ENCODE measurements at regions not wholly inside any gene's neighbourhood (a gene's known extent, or its start where the extent isn't known, plus 50 kb on each side); places are given as distances from the start of the nearest gene placed in this dataset.
"Not testable (repeated sequence)": the region's sequence is repeated elsewhere in the genome, so short reads cannot be mapped to it uniquely, and the experiment has no call there.

DNA sequence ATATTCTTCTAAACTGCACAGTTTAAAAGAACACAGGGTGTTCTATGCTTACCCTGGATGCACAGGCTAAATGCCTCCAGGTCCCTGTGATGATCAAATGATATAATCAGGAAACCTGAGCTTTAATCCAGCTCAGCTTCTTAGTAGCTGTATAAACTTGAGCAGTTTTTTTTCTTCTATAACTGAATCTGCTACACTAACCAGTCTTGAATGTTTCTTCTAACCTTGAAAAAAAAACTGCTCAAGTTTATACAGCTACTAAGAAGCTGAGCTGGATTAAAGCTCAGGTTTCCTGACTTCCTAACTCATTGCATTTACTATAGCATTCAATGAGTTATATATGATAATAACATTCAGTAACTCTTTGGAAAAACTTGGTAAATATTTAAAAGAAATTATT, 358.2 kb downstream of the CD109 start:
- Mint-ChIP-seq H3K4me3 (no peak overlapping the region), H3K27ac (no peak overlapping the region), H3K36me3 (no peaks in the 10 kb centered on the region), H3K9me3 (ENCODE audit: low read depth) (no peaks in the 10 kb centered on the region), H3K4me1 (no peaks in the 10 kb centered on the region), H3K27me3 (no peaks in the 10 kb centered on the region)
- ATAC-seq (no peak), DNase-seq (no peak)
- CTCF ChIA-PET, result no interaction called here

DNA sequence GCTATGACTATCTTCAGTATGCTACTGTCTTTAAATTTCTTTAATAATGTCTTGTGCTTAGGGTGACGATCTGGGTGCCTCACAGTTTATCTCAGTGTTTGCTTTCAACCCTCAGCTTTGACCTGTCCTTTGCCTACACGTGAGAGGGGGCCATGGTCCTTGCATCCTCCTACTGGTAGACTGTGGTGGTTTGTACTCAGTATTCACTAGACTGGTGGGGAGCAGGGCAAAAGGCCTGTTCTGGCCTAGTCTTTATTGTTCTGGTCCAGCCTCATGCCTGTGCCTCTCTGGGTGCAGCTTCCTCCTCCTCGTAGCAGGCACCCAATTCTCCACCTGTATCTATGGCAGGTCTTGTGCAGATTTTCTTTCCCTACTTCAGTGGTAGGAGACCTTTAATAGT, 354.9 kb downstream of the CD109 start:
- no peak overlapping the region for H3K4me3 Mint-ChIP-seq
- H3K27ac Mint-ChIP-seq, result no peak overlapping the region
- no peak for ATAC-seq
- no peaks in the 10 kb centered on the region for H3K36me3 Mint-ChIP-seq
- H3K4me1 Mint-ChIP-seq, result no peaks in the 10 kb centered on the region
- DNase-seq, result no peak
- H3K9me3 Mint-ChIP-seq (ENCODE audit: low read depth), result no peaks in the 10 kb centered on the region
- no peaks in the 10 kb centered on the region for H3K27me3 Mint-ChIP-seq
- CTCF ChIA-PET, result no interaction called here

DNA sequence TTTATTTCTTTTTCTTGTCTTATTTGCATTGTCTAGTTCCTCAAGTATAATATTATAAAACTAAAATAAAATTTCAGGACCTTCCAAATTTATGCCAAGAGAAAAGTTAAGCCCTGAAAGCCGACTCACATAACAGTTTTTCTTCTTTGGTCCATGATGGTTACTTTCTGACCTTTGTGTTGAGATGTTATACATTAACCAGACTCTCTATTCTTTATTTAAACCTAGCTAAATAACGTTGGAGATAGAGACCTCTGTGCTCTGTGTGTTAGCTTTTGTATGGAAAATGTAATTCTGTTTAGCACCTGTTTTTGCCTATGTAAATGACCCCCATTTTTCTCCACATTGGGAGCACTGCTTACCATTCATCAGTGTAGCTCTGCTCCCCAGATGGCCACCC, 352.4 kb downstream of the CD109 start:
- H3K36me3 Mint-ChIP-seq, result no peaks in the 10 kb centered on the region
- DNase-seq, result no peak
- no peaks in the 10 kb centered on the region for H3K27me3 Mint-ChIP-seq
- H3K27ac Mint-ChIP-seq, result no peak overlapping the region
- H3K4me1 Mint-ChIP-seq, result no peaks in the 10 kb centered on the region
- H3K4me3 Mint-ChIP-seq, result no peak overlapping the region
- CTCF ChIA-PET, result no interaction called here
- no peak for ATAC-seq
- H3K9me3 Mint-ChIP-seq (ENCODE audit: low read depth), result no peaks in the 10 kb centered on the region

DNA sequence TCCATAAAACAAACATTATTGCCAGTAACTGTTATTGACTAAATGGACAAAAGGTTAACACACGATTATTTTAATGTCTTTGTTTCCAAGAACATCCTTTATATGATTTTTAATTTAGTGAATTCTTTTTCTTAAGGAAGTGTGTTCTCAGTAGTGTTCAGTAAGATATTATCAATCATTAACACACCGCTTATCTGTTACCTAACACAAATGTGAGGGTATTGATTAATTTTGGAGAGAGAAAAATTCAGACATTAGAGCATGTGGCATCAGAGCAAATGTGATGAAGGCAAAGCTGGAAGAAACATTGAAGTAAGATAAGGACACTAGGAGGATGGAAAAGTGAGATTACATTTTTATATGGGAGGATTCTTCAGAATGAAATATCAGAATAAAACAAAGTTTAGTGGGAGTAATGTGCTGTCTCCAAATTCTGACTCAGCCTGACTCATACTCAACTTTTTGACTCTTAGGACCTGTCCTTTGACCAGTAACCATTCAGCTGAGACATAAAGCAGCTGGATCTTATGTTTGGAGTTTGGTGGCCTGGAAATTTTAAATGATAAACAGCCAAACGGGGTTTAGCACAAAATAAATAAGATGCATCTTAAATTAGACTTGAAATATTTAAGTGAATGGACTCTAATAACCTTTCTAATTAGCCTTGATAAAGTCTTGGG, 348.6 kb downstream of the CD109 start:
- H3K36me3 Mint-ChIP-seq, result no peaks in the 10 kb centered on the region
- DNase-seq, result no peak
- no peak overlapping the region for H3K27ac Mint-ChIP-seq
- CTCF ChIA-PET, result no interaction called here
- H3K4me1 Mint-ChIP-seq, result no peaks in the 10 kb centered on the region
- no peaks in the 10 kb centered on the region for H3K9me3 Mint-ChIP-seq (ENCODE audit: low read depth)
- ATAC-seq, result no peak
- no peaks in the 10 kb centered on the region for H3K27me3 Mint-ChIP-seq
- no peak overlapping the region for H3K4me3 Mint-ChIP-seq

DNA sequence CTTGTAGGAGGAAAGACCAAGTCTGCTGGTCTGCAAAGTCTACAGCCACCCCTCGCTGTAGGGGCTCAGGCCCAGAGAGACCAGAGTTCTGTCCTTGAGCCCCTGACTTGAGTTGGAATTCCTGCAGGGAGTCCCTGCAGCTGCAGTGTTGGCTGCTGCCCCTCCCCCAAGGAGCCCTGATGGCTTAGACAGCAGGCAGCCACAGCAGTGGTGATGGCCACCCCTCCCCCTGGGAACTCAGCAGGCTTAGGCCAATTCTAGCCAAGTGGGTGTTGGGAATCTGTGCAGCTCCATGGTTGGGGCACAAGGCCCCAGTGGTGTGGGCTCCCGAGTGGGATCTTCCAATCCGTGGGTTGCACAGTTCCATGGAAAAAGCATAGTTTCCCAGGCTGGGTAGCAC, 345.4 kb downstream of the CD109 start:
- CTCF ChIA-PET, result interaction anchor here (0.5 kb wide), 1 partner anchor 8 kb away, joined by 3 read pairs; no protein-coding TSS in a partner anchor
- Mint-ChIP-seq H3K4me1 (no peaks in the 10 kb centered on the region), H3K9me3 (ENCODE audit: low read depth) (no peaks in the 10 kb centered on the region), H3K4me3 (no peak overlapping the region), H3K27me3 (no peaks in the 10 kb centered on the region), H3K36me3 (no peaks in the 10 kb centered on the region), H3K27ac (no peak overlapping the region)
- DNase-seq (no peak), ATAC-seq (no peak)

DNA sequence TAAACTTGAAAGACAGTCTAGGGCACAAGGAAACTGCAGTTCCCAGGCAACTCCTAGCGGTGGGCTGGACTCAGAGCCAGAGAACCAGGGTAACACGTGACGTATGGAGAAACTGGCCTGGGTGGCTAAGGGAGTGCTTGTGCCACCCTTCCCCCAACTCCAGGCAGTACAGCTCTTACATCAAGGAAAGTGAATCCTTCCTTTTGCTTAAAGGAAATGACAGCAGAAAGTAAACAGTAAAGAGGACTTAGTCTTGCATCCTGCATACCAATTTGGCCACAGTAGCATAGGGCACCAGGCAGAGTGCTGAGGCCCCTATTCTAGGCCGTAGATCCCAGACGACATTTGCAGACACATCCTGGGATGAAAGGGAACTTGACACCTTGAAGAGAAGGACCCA, 322.8 kb downstream of the CD109 start:
- Mint-ChIP-seq H3K9me3 (ENCODE audit: low read depth) (no peaks in the 10 kb centered on the region), H3K27me3 (no peaks in the 10 kb centered on the region), H3K27ac (no peak overlapping the region), H3K36me3 (no peaks in the 10 kb centered on the region), H3K4me3 (no peak overlapping the region), H3K4me1 (no peaks in the 10 kb centered on the region)
- DNase-seq (no peak), ATAC-seq (no peak)
- CTCF ChIA-PET, result no interaction called here

DNA sequence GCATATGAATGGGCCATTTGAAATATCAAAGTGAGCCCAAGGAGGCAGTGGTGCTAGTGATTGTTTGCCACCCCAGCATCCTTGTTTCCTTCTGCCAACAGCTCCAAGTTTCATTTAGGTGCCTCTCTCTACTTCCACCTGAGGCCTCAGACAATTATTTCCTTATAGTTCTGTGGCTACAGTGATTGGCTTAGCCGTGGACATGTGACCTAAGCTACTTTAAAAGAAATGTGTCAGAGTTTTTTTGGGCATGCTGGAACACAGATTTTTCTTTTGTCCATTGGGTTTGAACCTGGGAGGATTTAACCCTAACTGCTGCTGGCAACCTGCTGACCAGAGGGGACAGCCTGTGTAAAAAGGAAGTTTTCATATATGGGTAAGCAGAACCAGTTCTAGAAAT, 319.4 kb downstream of the CD109 start:
- ATAC-seq (no peak), DNase-seq (no peak)
- no peaks in the 10 kb centered on the region for H3K9me3 Mint-ChIP-seq (ENCODE audit: low read depth)
- H3K27me3 Mint-ChIP-seq, result no peaks in the 10 kb centered on the region
- no peaks in the 10 kb centered on the region for H3K36me3 Mint-ChIP-seq
- no peaks in the 10 kb centered on the region for H3K4me1 Mint-ChIP-seq
- no peak overlapping the region for H3K4me3 Mint-ChIP-seq
- CTCF ChIA-PET, result no interaction called here
- H3K27ac Mint-ChIP-seq, result no peak overlapping the region

DNA sequence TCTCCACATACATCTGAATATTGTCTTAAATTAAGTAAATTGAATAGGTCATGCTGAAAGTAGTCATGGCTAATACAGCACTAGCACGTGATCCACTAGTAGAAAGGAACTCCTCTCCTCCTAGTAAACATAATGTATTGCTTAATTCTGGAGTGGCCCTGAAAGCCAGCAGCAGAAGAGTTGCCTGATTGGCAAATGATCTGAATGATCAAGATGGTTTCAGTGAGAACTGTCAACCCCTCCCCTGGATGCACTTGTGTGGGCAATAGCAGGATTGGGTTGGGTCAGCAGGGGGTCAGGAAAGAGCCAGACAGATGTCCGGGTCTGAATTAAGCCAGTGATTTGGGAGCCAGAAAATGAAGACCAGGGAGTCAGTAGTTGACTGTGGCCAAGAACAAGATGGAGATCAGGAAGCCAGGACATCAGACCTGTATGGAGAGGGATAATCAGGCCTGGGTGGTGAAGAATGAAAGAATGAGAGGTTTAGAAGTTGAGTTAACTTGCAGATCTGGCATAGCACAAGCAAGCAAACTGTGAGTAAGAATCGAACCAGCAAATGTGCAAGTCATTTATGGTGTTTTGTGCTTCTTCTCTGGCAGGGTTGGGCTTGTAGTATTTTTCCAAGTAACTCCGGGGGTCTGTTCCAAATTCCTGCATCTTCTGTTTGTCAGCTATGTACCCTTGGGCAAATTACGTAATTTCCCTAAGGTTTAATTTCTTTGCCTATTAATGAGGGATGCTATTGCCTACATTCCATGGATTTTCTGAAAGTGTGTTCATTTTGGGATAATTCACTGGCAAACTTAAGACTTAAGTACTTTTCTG, 304.9 kb downstream of the CD109 start:
- CTCF ChIA-PET, result no interaction called here
- no peaks in the 10 kb centered on the region for H3K27me3 Mint-ChIP-seq
- no peaks in the 10 kb centered on the region for H3K4me1 Mint-ChIP-seq
- DNase-seq, result no peak
- no peak overlapping the region for H3K27ac Mint-ChIP-seq
- H3K4me3 Mint-ChIP-seq, result no peak overlapping the region
- ATAC-seq, result no peak
- no peaks in the 10 kb centered on the region for H3K36me3 Mint-ChIP-seq
- H3K9me3 Mint-ChIP-seq (ENCODE audit: low read depth), result peaks cover 2% of the 10 kb centered on the region

DNA sequence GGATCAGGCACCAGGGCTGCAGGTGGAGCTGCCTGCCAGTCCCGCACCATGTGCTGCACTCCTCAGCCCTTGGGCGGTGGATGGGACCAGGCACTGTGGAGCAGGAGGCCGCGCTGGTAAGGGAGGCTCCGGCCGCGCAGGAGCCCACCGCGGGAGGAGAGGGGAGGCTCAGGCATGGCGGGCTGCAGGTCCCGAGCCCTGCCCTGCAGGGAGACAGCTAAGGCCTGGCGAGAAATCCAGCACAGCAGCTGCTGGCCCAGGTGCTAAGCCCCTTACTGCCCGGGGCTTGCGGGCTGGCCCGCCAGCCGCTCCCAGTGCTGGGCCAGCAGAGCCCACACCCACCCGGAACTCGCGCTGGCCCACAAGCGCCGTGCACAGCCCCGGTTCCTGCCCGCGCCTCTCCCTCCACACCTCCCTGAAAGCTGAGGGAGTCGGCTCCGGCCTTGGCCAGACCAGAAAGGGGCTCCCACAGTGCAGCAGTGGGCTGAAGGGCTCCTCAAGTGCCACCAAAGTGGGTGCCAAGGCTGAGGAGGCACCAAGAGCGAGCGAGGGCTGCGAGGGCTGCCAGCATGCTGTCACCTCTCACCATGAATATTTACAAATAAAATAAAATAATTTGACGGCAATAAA, 294.7 kb downstream of the CD109 start:
- ATAC-seq; H3K36me3 Mint-ChIP-seq; CTCF ChIA-PET; H3K27ac Mint-ChIP-seq; H3K4me1 Mint-ChIP-seq; DNase-seq; H3K9me3 Mint-ChIP-seq (ENCODE audit: low read depth); H3K27me3 Mint-ChIP-seq; H3K4me3 Mint-ChIP-seq: not testable (repeated sequence)

DNA sequence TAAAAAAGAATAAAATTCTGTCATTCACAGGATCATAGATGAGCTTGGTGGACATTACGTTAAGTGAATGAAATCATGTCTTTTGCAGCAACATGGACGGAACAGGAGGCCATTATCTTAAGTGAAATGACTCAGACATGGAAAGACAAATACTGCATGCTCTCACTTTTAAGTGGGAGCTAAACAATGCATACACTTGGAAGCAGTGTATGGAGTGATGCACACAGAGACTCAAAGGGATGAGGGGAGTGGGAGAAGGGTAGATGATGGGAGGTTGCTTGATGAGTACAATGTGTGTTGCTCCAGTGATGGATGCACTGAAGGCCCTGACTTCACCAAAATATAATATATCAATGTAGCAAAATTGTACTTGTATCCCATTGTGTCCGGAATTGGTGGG, 293.4 kb downstream of the CD109 start:
- H3K27me3 Mint-ChIP-seq, result no peaks in the 10 kb centered on the region

DNA sequence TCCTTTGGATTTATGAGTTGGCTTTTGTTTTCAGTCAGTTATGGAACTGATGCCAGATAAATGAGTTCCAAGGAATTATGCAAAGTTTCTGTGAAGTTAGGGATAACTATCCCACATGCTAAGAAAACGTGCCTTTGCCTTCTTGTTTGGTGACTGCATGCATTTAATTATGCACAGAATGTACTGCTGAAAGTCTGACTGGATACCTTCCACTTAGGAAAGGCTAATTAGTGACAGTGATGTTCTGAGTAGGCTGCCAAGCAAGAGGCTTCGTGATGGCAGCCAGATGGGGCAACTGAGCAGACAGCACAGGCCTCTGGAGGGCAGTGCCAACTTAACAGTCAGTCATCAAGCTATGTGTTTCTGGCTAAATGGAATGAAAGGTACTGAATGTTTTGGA, 289.9 kb downstream of the CD109 start:
- ATAC-seq, result no peak
- Mint-ChIP-seq H3K27me3 (no peaks in the 10 kb centered on the region), H3K9me3 (ENCODE audit: low read depth) (no peaks in the 10 kb centered on the region), H3K4me1 (no peaks in the 10 kb centered on the region), H3K27ac (no peak overlapping the region), H3K4me3 (no peak overlapping the region), H3K36me3 (no peaks in the 10 kb centered on the region)
- CTCF ChIA-PET, result no interaction called here
- DNase-seq, result no peak

More for the DNA sequence above, 293.4 kb downstream of the CD109 start:
- H3K4me3 Mint-ChIP-seq, result no peak overlapping the region
- ATAC-seq (no peak), DNase-seq (no peak)
- H3K27ac Mint-ChIP-seq, result no peak overlapping the region
- no peaks in the 10 kb centered on the region for H3K9me3 Mint-ChIP-seq (ENCODE audit: low read depth)
- H3K36me3 Mint-ChIP-seq, result no peaks in the 10 kb centered on the region
- no peaks in the 10 kb centered on the region for H3K4me1 Mint-ChIP-seq
- CTCF ChIA-PET, result no interaction called here

DNA sequence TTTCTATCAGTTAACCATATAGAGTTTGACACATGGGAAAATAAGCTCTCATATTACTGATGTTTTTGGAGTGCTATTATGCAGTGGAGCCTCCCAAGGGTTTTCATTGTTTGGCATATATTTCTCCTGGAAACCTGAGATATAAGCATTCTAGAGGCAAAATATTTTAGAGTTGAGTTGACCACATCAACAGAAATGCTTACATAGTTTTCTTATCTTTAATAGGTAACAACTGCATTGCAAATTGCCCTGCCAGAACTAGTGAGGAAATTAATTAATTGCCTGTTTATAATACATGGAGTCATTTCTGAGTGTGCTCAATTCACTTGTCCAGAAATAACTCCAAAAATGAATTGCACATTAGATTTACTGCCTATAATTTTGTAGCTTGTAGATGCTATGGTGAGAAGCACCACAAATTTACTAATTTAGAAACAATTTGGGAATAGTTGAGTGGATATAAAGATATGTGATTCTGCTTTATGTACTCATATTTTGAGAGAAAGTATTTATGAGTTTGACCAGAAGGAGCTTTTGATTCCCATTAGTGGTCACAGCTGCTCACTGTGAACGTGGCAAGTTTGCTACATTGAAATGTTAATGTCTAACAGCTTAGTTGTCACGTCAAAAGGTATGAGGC, 288.7 kb downstream of the CD109 start:
- H3K4me1 Mint-ChIP-seq, result no peaks in the 10 kb centered on the region
- H3K9me3 Mint-ChIP-seq (ENCODE audit: low read depth), result no peaks in the 10 kb centered on the region
- ATAC-seq (no peak), DNase-seq (no peak)
- CTCF ChIA-PET, result no interaction called here
- no peak overlapping the region for H3K27ac Mint-ChIP-seq
- no peaks in the 10 kb centered on the region for H3K27me3 Mint-ChIP-seq
- H3K4me3 Mint-ChIP-seq, result no peak overlapping the region
- H3K36me3 Mint-ChIP-seq, result no peaks in the 10 kb centered on the region

DNA sequence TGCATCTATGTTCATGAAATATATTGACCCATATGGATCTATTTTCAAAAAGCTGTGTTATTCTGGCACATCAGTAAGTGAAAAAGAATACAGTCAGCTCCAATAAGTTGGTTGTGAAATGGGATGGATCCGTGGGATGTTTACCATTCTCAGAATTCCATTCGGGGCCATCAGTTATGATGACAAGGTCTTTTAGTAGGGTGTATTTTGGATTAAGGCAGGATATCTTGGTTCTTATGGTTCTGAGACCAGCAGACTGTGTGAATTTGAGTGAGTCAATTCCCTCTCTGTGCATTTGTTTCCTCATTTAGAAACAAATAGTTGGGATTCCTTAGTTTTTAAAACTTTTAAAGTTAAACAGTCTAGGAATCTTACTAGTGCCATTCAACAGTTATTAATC, 287.4 kb downstream of the CD109 start:
- Mint-ChIP-seq H3K27me3 (no peaks in the 10 kb centered on the region), H3K36me3 (no peaks in the 10 kb centered on the region), H3K9me3 (ENCODE audit: low read depth) (no peaks in the 10 kb centered on the region), H3K27ac (no peak overlapping the region), H3K4me1 (no peaks in the 10 kb centered on the region), H3K4me3 (no peak overlapping the region)
- CTCF ChIA-PET, result no interaction called here
- DNase-seq (no peak), ATAC-seq (no peak)

DNA sequence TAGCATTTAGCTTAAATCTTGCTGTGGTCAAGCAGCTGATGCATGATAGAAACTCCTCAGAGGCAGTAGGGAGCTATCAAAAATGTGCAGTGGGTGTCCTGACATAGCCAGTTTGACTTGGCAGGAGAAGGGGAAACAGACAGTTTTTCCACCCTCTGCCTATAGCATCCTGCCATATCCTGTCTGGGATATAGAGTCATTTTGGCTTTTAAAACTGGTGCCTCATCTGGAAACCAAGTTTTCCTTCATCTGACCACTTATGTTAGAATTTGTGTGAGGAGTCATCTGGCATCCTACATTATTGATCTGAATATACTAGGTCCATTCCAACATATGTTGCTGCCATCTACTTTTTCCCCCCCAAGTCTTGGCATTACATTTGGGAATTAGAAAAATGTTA, 284.1 kb downstream of the CD109 start:
- Mint-ChIP-seq H3K27ac (no peak overlapping the region), H3K27me3 (no peaks in the 10 kb centered on the region), H3K4me1 (no peaks in the 10 kb centered on the region), H3K9me3 (ENCODE audit: low read depth) (peaks cover 2% of the 10 kb centered on the region), H3K4me3 (no peak overlapping the region), H3K36me3 (no peaks in the 10 kb centered on the region)
- DNase-seq (no peak), ATAC-seq (no peak)
- CTCF ChIA-PET, result no interaction called here

Data from activated CD8-positive, alpha-beta memory T cell treated with anti-CD3 and anti-CD28 coated beads, Interleukin-2, amount 10 ng/mL, durations not matched to agents 7 days and 5 days (primary cell).